GM10266 (cell line): ENCODE measurements at regions not wholly inside any gene's neighbourhood (a gene's known extent, or its start where the extent isn't known, plus 50 kb on each side); places are given as distances from the start of the nearest gene placed in this dataset.

Experiments
- DNase-seq: peaks from one replicate; pipeline ENCODE4 v3.0.0; 2012; ENCODE audit errors: extremely low spot score
- CTCF ChIP-seq: IDR thresholded peaks from 2 replicates; pipeline ENCODE4 v1.5.1; 2012; ENCODE audit warnings: mild to moderate bottlenecking, low read depth; ENCODE audit not compliant: control insufficient read depth, insufficient read depth; ENCODE audit errors: missing control alignments

GRCh38 chr2:37590119-37590571 lies 81.3 kb downstream of the CDC42EP3 start:
- no peak for DNase-seq
- TF ChIP-seq CTCF: no peak
